Vagina (tissue), 2 donors: ENCODE measurements at regions not wholly inside any gene's neighbourhood (a gene's known extent, or its start where the extent isn't known, plus 50 kb on each side); places are given as distances from the start of the nearest gene placed in this dataset.

Experiments
- DNase-seq, 2 donors: peaks; one replicate each; pipeline ENCODE4 v3.0.0-alpha.2; 2017; ENCODE audit errors: extremely low spot score in 2 of 2
- H3K27ac ChIP-seq: fragments of 200-600 bp; sonication (generic); one replicate; pipeline ENCODE4 v1.5.1; 2019
- H3K27me3 ChIP-seq: fragments of 200-600 bp; sonication (generic); one replicate; pipeline ENCODE4 v1.5.1; 2019
- H3K36me3 ChIP-seq, 2 donors: fragments of 200-600 bp; sonication (generic); one replicate each; pipeline ENCODE4 v1.5.1; 2017 to 2019
- H3K4me1 ChIP-seq: fragments of 200-600 bp; sonication (generic); one replicate; pipeline ENCODE4 v1.5.1; 2019
- H3K4me3 ChIP-seq, 2 donors: fragments of 200-600 bp; sonication (generic); 1 replicate in 1 of 2; 2 replicates in 1 of 2; pipeline ENCODE4 v1.5.1; 2016 to 2019
- H3K9me3 ChIP-seq: fragments of 200-600 bp; sonication (generic); one replicate; pipeline ENCODE4 v1.5.1; 2019
- POLR2A ChIP-seq, 2 donors: fragments of 450-650 bp; IDR thresholded peaks; one replicate each; pipeline ENCODE4 v1.6.1; 2017; ENCODE audit warnings: antibody characterized with exemption in 2 of 2, mild to moderate bottlenecking in 2 of 2, moderate library complexity in 2 of 2
- POLR2AphosphoS5 ChIP-seq, 2 donors: sonication (generic); formaldehyde crosslinking; IDR thresholded peaks; one replicate each; pipeline ENCODE4 v1.9.0; 2017; ENCODE audit warnings: antibody characterized with exemption in 2 of 2, mild to moderate bottlenecking in 2 of 2, low read depth in 1 of 2; ENCODE audit not compliant: insufficient read depth in 1 of 2
- intact Hi-C: fragments of 100-400 bp; cut with DNase I; formaldehyde crosslinking; loops from one replicate; pipeline ENCODE4 v1.15.1; 2023
- TF ChIP-seq, protein P1 (sequence below), 3 experiments: fragments of 450-650 bp in 2 of 3; fragments of 200-600 bp in 1 of 3; sonication (generic) in 1 of 3; IDR thresholded peaks; one replicate each; pipeline ENCODE4 v1.5.1; 2017 to 2019; ENCODE audit warnings: antibody characterized with exemption in 3 of 3, mild to moderate bottlenecking in 2 of 3, moderate library complexity in 2 of 3

DNA sequence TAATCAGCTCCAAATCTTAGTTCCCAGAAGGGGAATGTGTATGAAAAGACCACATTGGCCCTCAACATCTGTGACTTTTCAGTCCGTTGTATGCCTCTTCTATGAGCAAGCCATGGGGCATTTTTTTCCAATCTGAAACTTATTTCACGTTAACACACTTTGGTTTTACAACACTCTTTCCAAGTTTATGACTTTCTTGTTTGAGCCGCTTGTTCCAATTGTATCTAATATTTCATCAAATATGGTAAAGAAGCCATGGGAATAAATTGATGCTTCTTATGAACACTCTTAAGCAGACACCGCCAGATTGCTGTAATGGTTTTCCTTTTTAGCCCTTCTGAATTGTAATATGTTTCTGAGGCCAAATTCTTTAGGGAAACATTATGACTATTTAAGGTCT, 359.9 kb downstream of the HLX start:
- intact Hi-C loops: no loop called here
- Histone ChIP-seq H3K4me1 (no peaks in the 10 kb centered on the region), H3K27ac (no peak overlapping the region), H3K9me3 (no peaks in the 10 kb centered on the region), H3K27me3 (no peaks in the 10 kb centered on the region), H3K4me3 (no peak overlapping the region), H3K36me3 (no peaks in the 10 kb centered on the region)
- no peak for DNase-seq
- TF ChIP-seq POLR2A (IDR thresholded peaks at IDR 0.05) (no peak), POLR2AphosphoS5 (IDR thresholded peaks at IDR 0.05; ENCODE audit: insufficient read depth in 1 of 2, low read depth in 1 of 2) (no peak)
- TF ChIP-seq, protein P1, sequence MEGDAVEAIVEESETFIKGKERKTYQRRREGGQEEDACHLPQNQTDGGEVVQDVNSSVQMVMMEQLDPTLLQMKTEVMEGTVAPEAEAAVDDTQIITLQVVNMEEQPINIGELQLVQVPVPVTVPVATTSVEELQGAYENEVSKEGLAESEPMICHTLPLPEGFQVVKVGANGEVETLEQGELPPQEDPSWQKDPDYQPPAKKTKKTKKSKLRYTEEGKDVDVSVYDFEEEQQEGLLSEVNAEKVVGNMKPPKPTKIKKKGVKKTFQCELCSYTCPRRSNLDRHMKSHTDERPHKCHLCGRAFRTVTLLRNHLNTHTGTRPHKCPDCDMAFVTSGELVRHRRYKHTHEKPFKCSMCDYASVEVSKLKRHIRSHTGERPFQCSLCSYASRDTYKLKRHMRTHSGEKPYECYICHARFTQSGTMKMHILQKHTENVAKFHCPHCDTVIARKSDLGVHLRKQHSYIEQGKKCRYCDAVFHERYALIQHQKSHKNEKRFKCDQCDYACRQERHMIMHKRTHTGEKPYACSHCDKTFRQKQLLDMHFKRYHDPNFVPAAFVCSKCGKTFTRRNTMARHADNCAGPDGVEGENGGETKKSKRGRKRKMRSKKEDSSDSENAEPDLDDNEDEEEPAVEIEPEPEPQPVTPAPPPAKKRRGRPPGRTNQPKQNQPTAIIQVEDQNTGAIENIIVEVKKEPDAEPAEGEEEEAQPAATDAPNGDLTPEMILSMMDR (IDR thresholded peaks at IDR 0.05): no peak

DNA sequence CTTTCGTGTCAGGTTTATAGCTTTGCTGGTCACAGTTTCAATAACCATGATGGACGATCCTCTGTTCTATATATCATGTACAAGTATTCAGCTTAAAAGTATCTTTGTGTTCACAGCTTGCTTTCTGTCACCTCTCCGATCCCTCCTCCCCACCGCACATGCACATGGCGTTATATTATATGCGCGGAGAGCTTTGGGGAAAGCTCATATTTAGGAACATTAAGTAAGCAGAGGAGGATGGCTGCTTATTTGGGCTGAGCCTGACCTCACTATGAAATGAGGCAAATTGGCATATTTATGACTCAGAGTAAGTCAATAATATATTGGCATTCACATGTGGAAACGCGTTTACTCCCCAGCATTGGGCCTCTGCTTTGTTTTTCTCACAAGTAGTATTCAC, 360.5 kb downstream of the HLX start:
- H3K27ac ChIP-seq: no peak overlapping the region
- H3K9me3 ChIP-seq: no peaks in the 10 kb centered on the region
- H3K4me3 ChIP-seq: no peak overlapping the region
- no peaks in the 10 kb centered on the region for H3K4me1 ChIP-seq
- H3K36me3 ChIP-seq: no peaks in the 10 kb centered on the region
- intact Hi-C loops: no loop called here
- no peak for DNase-seq
- no peaks in the 10 kb centered on the region for H3K27me3 ChIP-seq
- TF ChIP-seq POLR2AphosphoS5 (IDR thresholded peaks at IDR 0.05; ENCODE audit: insufficient read depth in 1 of 2, low read depth in 1 of 2) (no peak), POLR2A (IDR thresholded peaks at IDR 0.05) (no peak)
- TF ChIP-seq, protein P1 (IDR thresholded peaks at IDR 0.05): no peak

DNA sequence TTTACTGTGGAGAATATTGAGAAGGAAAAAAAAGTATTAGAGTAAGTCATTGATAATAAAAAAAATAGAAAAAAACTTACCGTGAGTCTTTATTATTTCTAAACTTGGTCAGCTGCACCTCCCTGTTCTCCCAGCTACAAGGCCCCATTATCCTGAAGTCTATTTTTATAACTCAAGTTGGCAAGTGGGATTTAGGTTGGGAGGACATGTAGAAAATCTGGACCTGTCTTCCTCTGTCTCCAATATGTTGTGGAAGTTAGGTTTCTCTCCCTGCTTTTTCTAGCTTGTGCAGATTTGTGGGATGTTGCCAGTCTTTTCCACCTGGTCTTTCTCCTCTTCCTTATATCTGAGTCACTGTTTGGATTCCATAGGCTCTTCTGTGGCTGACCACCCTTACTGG, 361.4 kb downstream of the HLX start:
- no peaks in the 10 kb centered on the region for H3K36me3 ChIP-seq
- TF ChIP-seq POLR2AphosphoS5 (IDR thresholded peaks at IDR 0.05; ENCODE audit: insufficient read depth in 1 of 2, low read depth in 1 of 2): no peak
- TF ChIP-seq, protein P1 (IDR thresholded peaks at IDR 0.05): no peak
- H3K9me3 ChIP-seq: no peaks in the 10 kb centered on the region
- no peak for DNase-seq
- no peaks in the 10 kb centered on the region for H3K4me1 ChIP-seq
- no peak overlapping the region for H3K4me3 ChIP-seq
- intact Hi-C loops: no loop called here
- H3K27me3 ChIP-seq: no peaks in the 10 kb centered on the region
- no peak overlapping the region for H3K27ac ChIP-seq

DNA sequence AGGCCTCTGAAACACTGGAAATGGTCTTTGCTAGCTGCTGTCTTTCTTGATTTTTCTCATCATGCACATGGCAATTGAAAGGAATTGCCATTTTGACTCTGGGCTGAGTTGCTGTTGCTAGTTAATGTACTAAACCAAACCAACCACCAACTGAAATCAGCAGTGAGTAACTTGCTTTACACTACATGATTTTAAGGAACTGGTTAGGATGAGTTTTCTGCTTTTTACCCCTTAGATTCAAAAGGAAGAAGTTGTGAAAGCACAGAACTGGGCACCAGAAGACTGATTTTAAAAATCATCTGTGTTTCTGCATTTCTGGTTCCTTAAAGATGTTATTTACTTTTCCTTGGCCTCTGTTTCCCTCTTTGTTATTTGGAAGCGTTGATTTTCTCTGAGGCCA, 361.9 kb downstream of the HLX start:
- Histone ChIP-seq H3K4me3 (no peak overlapping the region), H3K27ac (no peak overlapping the region), H3K4me1 (no peaks in the 10 kb centered on the region), H3K36me3 (no peaks in the 10 kb centered on the region), H3K27me3 (no peaks in the 10 kb centered on the region), H3K9me3 (no peaks in the 10 kb centered on the region)
- intact Hi-C loops: no loop called here
- no peak for DNase-seq
- TF ChIP-seq, protein P1 (IDR thresholded peaks at IDR 0.05): no peak
- no peak for TF ChIP-seq POLR2A (IDR thresholded peaks at IDR 0.05)
- no peak for TF ChIP-seq POLR2AphosphoS5 (IDR thresholded peaks at IDR 0.05; ENCODE audit: insufficient read depth in 1 of 2, low read depth in 1 of 2)

DNA sequence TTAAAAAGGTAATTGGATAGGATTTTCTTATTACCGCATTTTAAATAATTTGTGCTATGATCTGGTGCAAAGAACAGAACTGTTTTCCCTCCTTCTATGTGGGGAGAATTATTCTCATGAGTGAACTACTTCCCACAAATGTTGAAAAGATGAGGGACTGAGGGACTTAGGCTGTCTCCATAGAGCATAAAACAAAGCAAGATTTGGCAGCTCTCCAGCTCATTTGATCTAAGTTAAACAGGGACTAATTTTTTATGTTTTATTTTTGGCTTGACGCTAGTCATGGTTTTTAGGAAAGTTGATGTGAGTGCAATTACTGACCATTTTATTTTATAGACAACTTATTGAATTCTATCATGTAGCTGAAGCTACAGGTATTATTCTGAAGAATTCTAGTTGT, 362.3 kb downstream of the HLX start:
- H3K4me1 ChIP-seq: no peaks in the 10 kb centered on the region
- no peak overlapping the region for H3K27ac ChIP-seq
- intact Hi-C loops: no loop called here
- H3K36me3 ChIP-seq: no peaks in the 10 kb centered on the region
- DNase-seq: no peak
- H3K9me3 ChIP-seq: no peaks in the 10 kb centered on the region
- no peak for TF ChIP-seq POLR2A (IDR thresholded peaks at IDR 0.05)
- TF ChIP-seq POLR2AphosphoS5 (IDR thresholded peaks at IDR 0.05; ENCODE audit: insufficient read depth in 1 of 2, low read depth in 1 of 2): no peak
- TF ChIP-seq, protein P1 (IDR thresholded peaks at IDR 0.05): no peak
- no peak overlapping the region for H3K4me3 ChIP-seq
- H3K27me3 ChIP-seq: no peaks in the 10 kb centered on the region
